GM19468 (cell line): ENCODE measurements at regions not wholly inside any gene's neighbourhood (a gene's known extent, or its start where the extent isn't known, plus 50 kb on each side); places are given as distances from the start of the nearest gene placed in this dataset.
"Not testable (repeated sequence)": the region's sequence is repeated elsewhere in the genome, so short reads cannot be mapped to it uniquely, and the experiment has no call there.

Experiments
- ATAC-seq: cut with Tn5 transposase; IDR thresholded peaks from one replicate; pipeline ENCODE4 v1.9.1; 2021; ENCODE audit warnings: mild to moderate bottlenecking, moderate library complexity, moderate number of reproducible peaks; ENCODE audit not compliant: unreplicated experiment; ENCODE audit errors: extremely low read depth

DNA sequence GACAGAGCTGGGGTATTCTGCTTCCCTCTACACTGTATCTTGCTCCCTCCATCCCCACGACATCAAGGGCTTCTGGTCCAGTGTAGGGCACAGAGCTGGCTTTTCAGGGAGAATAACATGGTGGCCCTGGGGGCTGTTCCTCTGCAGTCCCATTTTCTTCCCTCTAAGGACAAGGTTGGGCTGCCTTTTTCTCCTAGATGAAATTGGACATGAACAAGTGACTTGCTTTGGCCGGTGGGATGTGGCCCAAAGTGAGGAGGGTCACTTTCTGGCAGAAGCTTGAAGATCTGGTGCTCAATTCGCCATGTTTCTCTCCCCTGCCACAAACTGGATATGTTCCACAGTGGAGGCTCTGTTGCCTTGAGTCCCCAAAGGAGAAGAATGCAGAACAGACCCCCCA lies 235.7 kb downstream of the EMX2 start:
- ATAC-seq: no peak

DNA sequence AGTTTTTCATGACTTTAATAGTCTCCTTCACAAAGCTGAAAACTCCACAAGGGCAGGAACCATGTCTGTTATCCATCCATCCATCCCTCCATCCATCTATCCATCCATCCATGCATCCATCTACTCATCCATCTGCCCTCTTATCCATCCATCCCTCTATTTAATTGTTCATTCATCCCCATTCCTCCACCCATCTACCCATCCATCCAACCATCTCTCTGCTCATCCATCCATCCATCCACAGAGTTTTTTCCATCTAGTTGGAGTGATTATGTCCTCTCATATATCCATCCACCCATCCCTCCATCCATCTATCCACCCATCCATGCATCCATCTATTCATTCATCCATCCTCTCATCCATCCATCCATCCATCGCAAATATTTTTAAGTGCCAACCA lies 237.9 kb downstream of the EMX2 start:
- ATAC-seq: no peak

DNA sequence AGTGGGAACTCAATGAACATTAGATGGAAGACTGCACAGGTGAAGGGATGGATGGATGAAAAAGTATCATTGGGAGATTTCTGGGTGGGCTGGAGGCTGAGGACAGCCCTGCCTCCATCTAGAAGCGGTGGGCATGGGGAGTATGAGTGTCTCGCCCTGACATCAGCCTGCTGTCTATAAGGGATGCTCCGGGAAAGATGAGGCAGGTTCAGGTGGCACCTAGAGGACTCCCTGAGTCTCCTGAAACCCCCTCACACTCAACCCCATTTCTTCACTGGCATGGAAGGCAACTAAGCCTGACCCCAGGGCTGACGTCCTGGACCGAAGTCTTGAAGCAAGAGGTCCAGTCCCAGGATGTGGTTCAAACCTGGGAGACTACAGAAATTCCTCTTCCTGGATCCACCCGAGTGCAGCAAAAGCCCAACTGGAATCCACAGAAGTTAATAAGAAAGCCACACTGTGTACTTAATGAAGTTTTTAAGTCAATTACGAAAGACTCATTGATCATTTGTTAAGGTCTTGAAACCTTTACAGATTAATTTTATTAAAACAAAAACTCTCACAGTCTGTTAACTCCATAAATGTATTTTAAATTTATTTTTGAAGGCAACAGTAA lies 238.8 kb downstream of the EMX2 start:
- no peak for ATAC-seq

DNA sequence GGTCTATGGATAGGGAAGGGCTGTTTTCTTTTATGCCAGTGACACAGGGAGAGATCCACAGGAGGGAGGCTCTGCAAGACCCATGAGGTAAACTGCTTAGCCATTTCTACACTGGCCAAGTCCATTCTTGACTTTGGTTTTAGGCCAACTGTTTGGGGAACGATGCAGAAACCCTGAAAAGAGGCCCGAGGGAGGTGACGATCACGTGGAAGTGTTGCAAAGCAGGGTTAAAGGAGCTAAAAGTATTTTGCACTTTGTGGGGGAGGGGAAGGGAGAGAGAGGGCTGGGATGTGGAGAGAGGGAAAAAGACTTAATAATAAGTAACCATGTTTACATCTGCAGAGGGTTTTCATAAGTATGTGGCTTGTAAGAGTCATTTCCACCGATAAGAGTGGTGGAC lies 239.7 kb downstream of the EMX2 start:
- ATAC-seq: no peak

DNA sequence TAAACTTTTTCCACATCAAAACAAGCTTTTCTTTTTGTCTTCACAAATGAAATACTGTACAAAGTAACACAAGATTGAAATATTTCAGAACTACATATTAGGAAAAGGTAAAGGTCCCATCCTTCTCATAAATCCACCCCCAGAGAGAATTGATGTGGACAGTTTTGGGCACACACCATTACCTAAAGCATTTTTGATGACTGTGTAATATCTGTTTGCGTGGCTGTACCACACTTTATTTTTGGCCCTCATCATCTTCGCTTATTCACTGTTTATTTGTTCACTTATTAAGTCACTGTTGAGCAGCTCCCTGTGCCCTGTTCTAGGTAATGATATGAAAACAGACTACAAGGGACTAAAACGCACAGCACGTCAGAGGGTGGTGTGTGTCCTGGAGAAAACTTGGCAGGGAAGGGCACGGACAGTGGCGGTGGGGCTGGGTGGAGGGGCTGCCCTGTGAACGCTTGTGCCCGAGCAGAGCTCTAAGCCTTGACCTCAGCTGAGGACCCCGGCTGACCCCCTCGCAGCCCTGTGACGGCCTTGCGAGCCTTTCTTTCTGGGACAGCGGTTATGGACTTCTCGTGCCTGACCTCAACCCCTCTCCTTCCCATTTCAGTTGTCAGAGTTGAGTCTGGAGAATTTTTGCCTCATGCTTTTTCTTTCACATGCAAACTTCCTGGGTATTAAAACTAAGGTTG lies 241.3 kb downstream of the EMX2 start:
- no peak for ATAC-seq

DNA sequence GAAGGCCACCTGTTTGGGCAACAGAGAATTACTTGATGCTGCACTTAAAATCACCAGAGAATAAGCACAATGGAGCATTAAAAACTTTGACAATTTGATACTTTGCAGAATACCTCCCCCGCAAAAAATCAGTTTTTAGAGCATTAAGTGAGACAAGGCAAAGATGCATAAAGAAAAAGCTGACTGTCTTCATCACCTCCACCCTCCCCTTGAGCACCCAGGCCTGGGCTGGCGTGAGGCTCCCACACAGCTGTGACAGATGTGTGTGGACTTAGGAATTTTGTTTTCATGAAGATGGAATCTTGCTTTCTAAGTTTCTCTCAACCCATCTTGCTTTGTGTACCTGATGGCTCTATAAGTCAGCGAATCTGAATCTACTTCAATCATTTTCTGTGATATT lies 242.2 kb downstream of the EMX2 start:
- ATAC-seq: no peak

DNA sequence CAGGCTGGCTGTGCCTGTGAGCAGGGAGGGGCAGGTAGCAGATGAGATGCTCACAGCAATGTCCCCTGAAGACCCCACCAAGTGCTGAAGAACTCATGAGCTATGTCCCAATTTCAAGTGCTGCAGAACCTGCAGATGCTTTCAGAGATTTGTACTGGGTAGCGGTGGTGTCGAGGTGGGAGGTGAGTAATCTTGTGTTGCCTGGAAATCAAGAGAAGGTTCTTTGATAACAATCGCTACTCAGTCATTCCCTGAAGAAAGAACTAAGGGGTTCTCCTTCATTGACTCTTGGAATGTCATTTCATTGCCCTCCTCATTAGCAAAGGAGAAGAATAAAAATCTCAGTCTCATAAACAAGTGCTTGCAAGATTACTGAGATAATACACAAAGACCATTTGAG lies 246.4 kb downstream of the EMX2 start:
- ATAC-seq: no peak

DNA sequence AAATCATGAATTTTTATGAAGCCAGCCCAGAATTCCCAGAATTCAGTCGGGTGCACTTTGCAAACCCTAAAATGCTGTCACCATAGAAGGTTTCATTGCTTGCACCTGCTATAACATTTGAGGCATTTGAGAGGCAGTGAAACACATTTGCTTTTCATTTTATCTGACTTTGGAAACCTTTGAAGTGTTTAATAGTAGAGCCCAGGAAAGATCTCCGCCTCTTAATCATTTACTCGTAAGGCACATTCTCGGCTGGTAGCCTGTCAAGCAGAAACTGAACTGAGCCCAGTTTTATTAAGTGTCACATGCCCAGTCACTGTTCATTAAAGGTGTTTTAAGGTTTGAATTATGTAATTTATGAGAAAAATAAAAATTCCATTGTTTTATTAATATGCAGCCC lies 247.6 kb downstream of the EMX2 start:
- ATAC-seq: no peak

DNA sequence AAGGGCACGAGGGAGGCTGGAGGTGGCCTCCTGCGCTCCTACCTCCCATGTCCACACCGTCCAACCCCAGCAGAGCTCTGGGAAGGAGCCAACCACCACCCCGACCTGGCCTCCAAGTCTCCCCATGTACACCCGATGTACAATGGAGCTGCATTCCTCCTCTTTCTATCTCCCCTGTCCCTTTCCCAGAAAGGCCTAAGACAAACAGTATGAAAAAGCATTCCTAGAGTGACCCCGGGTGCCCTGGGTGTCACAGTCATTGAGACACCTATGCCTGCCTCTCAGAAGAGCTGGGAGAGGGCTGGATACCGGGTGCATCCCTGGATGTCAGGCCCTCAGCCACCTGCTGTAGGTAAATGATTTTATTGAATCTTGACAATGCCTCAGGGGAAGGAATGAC lies 248.1 kb downstream of the EMX2 start:
- no peak for ATAC-seq

DNA sequence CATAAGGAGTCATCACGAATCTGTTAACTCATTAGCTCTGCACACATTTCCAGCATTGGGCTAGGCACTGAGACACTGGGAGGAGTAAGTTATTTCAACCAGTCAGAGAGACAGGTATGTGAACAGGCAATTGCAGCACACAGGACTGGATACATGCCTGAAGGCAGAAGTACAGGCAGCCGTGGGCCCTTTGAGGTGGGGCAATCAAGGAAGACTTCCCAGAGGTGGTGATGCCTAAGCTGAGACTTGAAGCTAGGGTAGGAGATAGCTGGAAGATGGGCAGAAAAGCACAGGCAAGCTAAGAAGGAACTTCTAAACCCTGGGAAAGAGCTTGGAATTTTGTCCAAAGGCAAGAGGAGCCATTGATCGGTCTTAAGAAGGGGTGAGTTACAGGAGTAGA lies 249.7 kb downstream of the EMX2 start:
- no peak for ATAC-seq

DNA sequence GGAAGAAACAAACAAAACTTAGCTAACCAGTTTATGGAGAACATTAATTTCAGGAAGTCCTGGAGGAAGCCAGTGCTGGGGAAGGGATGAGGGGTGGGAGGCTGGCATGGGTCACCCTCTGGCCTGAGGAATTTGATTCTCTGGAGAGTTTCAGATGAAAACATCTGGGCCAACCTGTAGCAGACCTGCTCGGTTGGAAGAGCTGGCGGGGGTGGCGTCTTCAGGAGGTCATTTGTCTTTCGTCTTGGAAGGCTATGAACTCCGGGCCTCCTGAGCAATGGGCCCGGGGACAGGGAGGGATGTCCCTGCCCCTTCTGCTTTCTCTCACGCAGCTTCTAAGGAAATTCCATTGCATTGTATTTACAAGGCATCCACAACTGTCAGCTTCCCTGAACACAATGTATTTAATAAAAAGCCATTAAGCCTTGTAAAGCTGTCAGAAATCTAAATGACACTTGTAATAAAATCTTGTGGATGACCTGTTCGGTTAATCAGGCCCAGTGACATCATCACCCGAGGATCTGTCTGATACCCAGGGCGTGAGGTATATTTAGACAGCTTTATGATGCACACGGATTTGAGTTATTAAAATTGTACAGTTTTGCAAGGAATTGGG lies 250.5 kb downstream of the RAB11FIP2 start:
- no peak for ATAC-seq

DNA sequence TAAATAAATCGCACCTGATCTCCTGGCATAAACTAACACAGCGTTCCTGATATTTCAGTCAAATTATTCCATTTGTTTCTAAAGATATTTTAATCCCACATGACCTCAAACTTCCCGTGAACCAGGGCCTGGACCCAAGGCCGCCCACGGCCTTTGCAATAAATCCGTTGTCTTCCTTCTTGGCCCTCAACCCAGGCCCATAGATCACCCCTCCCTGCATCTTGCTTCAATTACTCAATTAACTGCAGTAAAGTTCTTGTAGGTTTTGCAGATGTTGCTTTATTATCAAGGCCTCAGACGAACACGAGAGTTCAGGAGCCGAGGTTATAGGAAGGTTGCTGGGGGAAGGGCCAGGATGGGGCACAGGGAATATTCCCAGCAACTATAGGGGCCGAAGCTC lies 249.4 kb downstream of the RAB11FIP2 start:
- no peak for ATAC-seq

DNA sequence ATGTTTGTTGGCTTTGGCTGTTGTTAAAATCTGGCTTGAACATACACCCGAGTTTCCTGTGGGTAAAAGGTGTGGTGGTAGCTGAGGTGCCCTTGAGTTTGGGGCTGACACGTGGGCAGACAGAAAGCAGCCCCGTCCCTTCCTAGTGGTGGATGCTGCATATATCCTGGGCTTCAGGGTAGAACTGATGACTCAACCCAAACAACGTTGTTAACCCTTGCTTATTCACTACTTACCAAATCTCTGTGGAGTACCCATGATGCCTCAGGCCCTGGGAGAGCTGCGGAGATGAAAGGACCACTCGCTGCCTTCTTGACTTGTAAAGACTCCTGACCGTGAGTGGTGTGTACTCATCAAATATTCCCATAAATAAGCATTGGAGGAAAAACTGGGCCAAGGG lies 245.1 kb downstream of the RAB11FIP2 start:
- ATAC-seq: no peak

DNA sequence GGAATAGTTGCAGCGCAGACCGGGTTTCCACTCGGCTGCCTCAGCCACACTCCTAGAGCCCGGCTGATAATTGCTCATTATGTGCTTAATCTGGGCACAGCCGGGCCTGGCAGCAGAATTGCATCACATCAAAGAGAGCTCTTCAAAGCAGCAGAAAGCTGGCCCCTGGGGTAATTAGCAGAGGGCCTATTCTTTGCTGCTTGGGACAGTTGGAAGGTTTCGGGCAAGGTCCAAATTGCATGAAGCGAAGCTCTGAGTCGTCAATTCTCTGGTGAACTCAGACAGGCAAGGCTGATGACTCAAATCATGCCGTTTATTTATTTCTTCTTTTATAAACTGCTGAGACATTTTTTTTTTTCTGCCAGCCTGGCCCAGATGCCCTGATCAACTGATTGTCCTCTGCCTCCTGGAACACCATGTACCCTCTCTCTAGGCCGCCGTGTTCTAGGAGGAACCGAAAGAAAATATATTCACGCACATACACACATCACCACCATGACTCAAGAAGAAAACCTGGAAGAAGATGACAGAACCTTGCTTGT lies 242.2 kb downstream of the RAB11FIP2 start:
- no peak for ATAC-seq

DNA sequence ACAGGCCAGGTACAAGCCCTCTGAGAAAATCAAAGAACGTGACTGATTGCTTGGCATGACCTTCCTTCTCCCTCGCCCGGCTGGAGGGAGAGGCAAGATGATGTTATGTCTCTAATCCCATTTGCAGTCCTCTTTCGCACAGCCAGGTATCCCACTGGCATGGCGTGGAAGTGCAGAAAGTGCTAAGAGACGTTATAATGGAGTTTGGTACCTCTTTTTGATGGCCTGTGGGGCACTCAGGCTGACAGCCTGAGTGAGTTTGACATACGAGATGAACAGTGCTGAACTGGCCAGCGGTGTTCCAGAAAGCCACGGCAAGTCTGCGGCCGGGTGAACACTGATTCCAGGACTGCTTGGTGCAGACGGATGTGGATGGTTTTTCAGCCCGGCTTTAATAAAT lies 241.6 kb downstream of the RAB11FIP2 start:
- no peak for ATAC-seq

DNA sequence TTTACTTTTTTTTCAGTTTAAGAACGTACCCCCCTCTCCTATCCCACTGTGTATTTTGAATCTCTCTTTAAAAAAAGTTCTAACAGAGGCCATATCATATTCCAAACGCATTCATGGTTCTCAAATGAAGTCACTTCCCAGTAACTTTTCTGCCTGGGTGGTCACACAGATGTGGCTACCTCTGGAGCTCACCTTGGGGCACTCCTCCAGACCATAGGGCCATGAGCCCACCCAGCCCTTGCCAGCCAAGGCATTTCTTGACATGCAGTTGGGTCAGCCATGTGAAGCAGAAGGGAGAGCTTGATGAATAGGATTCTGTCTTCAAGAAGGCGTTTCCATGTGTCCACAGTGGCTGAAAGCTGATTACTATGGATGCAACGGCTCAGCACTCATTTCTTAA lies 239.3 kb downstream of the RAB11FIP2 start:
- no peak for ATAC-seq

DNA sequence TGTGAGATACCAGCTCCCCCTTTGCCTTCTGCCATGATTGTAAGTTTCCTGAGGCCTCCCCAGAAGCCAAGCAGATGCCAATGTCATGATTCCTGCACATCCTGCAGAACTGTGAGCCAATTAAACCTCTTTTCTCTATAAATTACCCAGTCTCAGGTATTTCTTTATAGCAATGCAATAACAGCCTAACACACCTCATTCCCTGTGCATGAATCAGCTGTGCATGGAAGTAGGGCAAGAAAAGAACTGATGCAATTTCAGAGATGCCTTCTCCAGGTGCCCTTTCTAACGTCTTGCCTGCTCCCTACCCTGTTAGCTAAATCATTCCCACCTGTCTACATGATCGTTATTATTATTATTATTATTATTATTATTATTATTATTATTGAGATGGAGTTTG lies 230.9 kb downstream of the RAB11FIP2 start:
- ATAC-seq: not testable (repeated sequence)

DNA sequence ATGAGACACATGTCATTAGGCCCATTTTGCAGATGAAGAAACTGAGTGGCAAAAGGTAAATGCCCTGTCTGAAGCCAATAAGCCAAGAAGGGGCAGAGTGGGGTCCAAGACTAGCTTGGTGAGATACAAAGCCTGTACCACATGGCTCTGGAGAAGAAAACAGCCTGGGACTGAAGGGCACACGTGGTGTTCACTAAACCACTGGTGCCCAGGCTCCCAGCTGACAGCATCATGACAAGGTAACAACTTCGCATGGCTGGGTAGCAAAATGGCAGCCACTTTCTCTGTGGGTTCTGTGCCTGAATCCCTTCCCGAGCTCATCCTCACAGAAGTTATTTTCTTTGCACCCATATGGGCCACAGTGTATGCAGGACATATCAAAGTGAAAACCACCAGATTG lies 229.6 kb downstream of the RAB11FIP2 start:
- ATAC-seq: no peak

DNA sequence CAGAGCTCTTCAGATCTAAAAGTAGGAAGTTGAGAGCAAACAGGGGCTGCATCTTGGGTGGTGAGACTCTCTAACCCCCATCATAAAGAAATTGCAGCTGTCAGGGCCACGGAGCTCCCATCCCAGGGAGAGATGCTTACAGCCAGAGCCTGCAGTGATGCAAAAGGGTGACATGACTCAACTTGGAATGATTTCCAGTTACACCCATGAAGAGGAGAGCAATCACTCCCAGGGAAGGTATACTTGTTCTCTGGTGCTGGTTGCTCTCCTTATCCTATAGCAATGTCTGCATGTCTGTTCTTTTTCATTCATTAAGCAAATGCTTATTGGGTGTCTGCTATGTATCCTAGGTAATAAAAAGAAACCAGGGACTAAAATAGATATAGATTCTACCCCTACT lies 228.0 kb downstream of the RAB11FIP2 start:
- no peak for ATAC-seq

DNA sequence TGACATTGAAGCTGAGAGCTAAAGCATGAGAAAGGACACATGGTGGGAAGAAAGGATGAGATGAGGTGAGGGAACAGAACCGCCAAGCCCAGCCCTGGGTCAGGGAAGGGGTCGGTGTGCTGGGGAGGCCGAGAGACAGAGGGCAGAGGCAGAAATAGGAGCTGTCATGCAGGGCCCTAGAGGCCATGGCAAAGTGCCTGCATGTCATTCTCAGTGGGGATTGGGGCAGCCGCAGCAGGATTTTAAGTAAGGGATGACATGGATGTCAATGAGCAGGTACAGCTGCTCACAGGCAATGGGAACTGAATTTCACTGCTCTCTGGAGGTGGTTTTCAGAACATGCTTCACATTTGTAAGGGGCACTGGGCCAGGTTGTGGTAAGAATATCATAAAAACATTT lies 227.4 kb downstream of the RAB11FIP2 start:
- ATAC-seq: no peak

DNA sequence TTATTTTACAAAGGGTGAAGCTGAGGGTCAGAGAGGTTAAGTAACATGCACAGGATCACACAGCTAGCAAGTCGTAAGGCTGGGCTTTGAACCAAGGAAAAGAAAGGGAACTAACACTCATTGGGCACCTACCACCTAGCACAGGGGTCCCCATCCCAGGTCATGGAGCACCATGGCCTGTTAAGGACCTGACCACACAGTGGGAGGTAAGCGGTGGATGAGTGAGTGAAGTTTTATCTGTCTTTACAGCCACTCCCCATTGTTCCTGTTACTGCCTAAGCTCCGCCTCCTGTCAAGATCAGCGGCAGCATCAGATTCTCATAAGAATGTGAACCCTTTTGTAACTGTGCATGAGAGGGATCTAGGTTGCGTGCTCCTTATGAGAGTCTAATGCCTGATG lies 222.8 kb downstream of the RAB11FIP2 start:
- no peak for ATAC-seq

DNA sequence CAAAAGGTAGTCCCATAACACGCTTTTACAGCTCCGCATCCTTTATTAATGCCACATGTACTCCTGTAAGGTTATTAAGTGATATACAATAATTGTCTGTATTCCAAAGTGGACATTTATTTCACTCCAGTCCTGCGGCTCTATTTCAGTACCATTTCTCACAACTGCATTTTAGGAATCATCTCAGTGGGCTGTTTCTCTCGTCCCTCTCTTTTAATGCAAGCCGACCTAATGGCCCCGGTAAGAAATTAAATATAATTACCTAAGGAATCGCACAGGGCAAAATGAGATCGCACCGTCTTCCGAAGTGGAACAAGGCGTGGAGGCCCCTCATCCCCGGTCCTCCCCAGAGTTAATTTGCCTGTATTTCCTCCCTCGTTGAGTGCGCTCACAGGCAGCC lies 216.5 kb downstream of the RAB11FIP2 start:
- no peak for ATAC-seq
